Breast epithelium (tissue), 3 donors: ENCODE measurements at regions not wholly inside any gene's neighbourhood (a gene's known extent, or its start where the extent isn't known, plus 50 kb on each side); places are given as distances from the start of the nearest gene placed in this dataset.

Source experiments
- POLR2AphosphoS5 ChIP-seq, 3 donors: sonication (generic); formaldehyde crosslinking; IDR thresholded peaks; one replicate each; pipeline ENCODE4 v1.6.1; 2017; ENCODE audit warnings: antibody characterized with exemption in 3 of 3
- TF ChIP-seq, protein P1 (sequence below), 3 donors: fragments of 450-650 bp; IDR thresholded peaks; one replicate each; pipeline ENCODE4 v1.5.1; 2016 to 2017; ENCODE audit warnings: antibody characterized with exemption in 3 of 3, mild to moderate bottlenecking in 3 of 3, moderate library complexity in 3 of 3

DNA sequence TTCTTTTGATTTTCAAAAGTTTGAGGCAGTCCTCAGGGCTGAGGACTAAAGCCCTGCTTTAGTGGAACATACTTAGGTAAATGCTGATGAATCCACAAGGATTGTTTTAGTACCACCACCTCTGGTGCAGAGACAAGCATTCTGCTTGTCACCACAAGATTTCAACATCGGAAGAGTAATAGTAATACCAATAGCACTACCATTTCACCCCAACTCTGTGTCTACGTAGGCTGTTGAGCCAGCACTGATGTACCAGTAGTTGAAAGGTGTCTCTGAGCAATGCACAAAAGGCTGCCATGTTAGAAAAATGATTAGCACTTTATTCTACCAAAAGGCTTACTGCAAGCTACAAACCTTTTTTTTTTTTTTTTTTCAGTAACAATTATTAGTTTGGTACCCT lies 213.2 kb upstream of the SLC24A2 start:
- no peak for TF ChIP-seq POLR2AphosphoS5 (IDR thresholded peaks at IDR 0.05)
- TF ChIP-seq, protein P1, sequence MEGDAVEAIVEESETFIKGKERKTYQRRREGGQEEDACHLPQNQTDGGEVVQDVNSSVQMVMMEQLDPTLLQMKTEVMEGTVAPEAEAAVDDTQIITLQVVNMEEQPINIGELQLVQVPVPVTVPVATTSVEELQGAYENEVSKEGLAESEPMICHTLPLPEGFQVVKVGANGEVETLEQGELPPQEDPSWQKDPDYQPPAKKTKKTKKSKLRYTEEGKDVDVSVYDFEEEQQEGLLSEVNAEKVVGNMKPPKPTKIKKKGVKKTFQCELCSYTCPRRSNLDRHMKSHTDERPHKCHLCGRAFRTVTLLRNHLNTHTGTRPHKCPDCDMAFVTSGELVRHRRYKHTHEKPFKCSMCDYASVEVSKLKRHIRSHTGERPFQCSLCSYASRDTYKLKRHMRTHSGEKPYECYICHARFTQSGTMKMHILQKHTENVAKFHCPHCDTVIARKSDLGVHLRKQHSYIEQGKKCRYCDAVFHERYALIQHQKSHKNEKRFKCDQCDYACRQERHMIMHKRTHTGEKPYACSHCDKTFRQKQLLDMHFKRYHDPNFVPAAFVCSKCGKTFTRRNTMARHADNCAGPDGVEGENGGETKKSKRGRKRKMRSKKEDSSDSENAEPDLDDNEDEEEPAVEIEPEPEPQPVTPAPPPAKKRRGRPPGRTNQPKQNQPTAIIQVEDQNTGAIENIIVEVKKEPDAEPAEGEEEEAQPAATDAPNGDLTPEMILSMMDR (IDR thresholded peaks at IDR 0.05): no peak
